Endothelial cell of umbilical vein (primary cell): ENCODE measurements at regions not wholly inside any gene's neighbourhood (a gene's known extent, or its start where the extent isn't known, plus 50 kb on each side); places are given as distances from the start of the nearest gene placed in this dataset.

Experiments used
- BruUV-seq: library from RNA; stranded (reverse); fragments of 400-500 nt; replicated peaks from 2 replicates; lab custom pipeline; 2021; lab: Mats Ljungman, UMichigan
- CTCF ChIA-PET: fragments of 300-600, 350-600 bp; sonication (Branson Sonifier 250); formaldehyde crosslinking; loops from one replicate; lab custom pipeline; 2021; ENCODE audit warnings: antibody characterized with exemption, inconsistent platforms; lab: Charles Lee
- POLR2A ChIA-PET: fragments of 300-600, 350-600 bp; sonication (Branson Sonifier 250); formaldehyde crosslinking; loops from one replicate; lab custom pipeline; 2021; ENCODE audit warnings: antibody characterized with exemption, inconsistent platforms; lab: Charles Lee
- DNase-seq: peaks from one replicate; pipeline ENCODE4 v3.0.0-alpha.2; 2011; ENCODE audit warnings: low read depth, low spot score
- FAIRE-seq: peaks from 2 replicates; lab custom pipeline; 2011; peaks lifted over from hg19 to GRCh38; lab: Jason Lieb, UNC
- H2AFZ ChIP-seq: 2 replicates; pipeline ENCODE4 v1.6.0; 2012; ENCODE audit warnings: low read depth, low read length, control low read depth, inconsistent platforms
- H3K27ac ChIP-seq: 2 replicates; pipeline ENCODE4 v1.5.1; 2011; ENCODE audit warnings: low read depth, mild to moderate bottlenecking, control low read depth, low read length, moderate library complexity; ENCODE audit not compliant: insufficient read depth
- H3K27me3 ChIP-seq, 2 experiments: 2 replicates each; pipeline versions ENCODE4 v1.6.0 to v1.6.1; 2011; ENCODE audit warnings: low read length in 2 of 2, mixed read lengths in 1 of 2; ENCODE audit not compliant: control insufficient read depth in 2 of 2, insufficient read depth in 2 of 2
- H3K36me3 ChIP-seq, 2 experiments: 2 replicates in 1 of 2; 3 replicates in 1 of 2; pipeline ENCODE4 v1.5.1; 2011; ENCODE audit warnings: low read length in 2 of 2, mild to moderate bottlenecking in 1 of 2, moderate library complexity in 1 of 2; ENCODE audit not compliant: control insufficient read depth in 2 of 2, insufficient read depth in 2 of 2; ENCODE audit errors: extremely low read depth in 1 of 2
- H3K4me1 ChIP-seq: 3 replicates; pipeline ENCODE4 v1.5.1; 2011; ENCODE audit warnings: mild to moderate bottlenecking, low read length; ENCODE audit not compliant: control insufficient read depth, insufficient read depth; ENCODE audit errors: extremely low read depth
- H3K4me2 ChIP-seq: 2 replicates; pipeline ENCODE4 v1.6.1; 2011; ENCODE audit warnings: low read length, control low read depth, mixed read lengths; ENCODE audit not compliant: insufficient read depth
- H3K4me3 ChIP-seq, 3 experiments: fragments of 200-600 bp in 1 of 3; sonication (generic), shearing (Covaris generic) in 1 of 3; replicated peaks in 1 of 3; 2 replicates each; pipeline ENCODE4 v1.5.1; 2011 to 2016; ENCODE audit warnings: control low read depth in 3 of 3, low read length in 3 of 3, mild to moderate bottlenecking in 2 of 3, inconsistent platforms in 1 of 3, low read depth in 1 of 3, moderate library complexity in 1 of 3; ENCODE audit not compliant: insufficient read depth in 1 of 3
- H3K79me2 ChIP-seq: 2 replicates; pipeline ENCODE4 v1.6.0; 2012; ENCODE audit warnings: low read length, inconsistent platforms; ENCODE audit not compliant: control insufficient read depth, insufficient read depth
- H3K9ac ChIP-seq: replicated peaks from 2 replicates; pipeline ENCODE3; 2011; ENCODE audit warnings: low read length, control low read depth; ENCODE audit not compliant: insufficient read depth; ENCODE audit errors: extremely low read depth
- H3K9me1 ChIP-seq: replicated peaks from 3 replicates; pipeline ENCODE4 v1.6.0; 2011; ENCODE audit warnings: mild to moderate bottlenecking, low read length; ENCODE audit not compliant: control insufficient read depth, insufficient read depth; ENCODE audit errors: extremely low read depth
- H3K9me3 ChIP-seq: replicated peaks from 2 replicates; pipeline ENCODE4 v1.5.1; 2012; ENCODE audit warnings: low read length, inconsistent platforms; ENCODE audit not compliant: control insufficient read depth, insufficient read depth
- H4K20me1 ChIP-seq: replicated peaks from 2 replicates; pipeline ENCODE3; 2011; ENCODE audit warnings: mild to moderate bottlenecking, low read length; ENCODE audit not compliant: control insufficient read depth, insufficient read depth; ENCODE audit errors: extremely low read depth
- JUN ChIP-seq: IDR thresholded peaks from 2 replicates; pipeline ENCODE4 v1.6.1; 2011; ENCODE audit warnings: borderline replicate concordance, low read depth; ENCODE audit not compliant: insufficient read length, insufficient read depth
- POLR2AphosphoS5 ChIP-seq: IDR thresholded peaks from 2 replicates; pipeline ENCODE4 v1.6.1; 2012; ENCODE audit warnings: low read depth, mild to moderate bottlenecking, control low read depth, low read length, moderate library complexity; ENCODE audit not compliant: insufficient read depth
- dilution Hi-C: fragments of 300-500 bp; cut with MboI; formaldehyde crosslinking; loops from one replicate; pipeline ENCODE4 v1.15.0; 2019; ENCODE audit warnings: low sequenced_read_pairs; ENCODE audit not compliant: extremely low pct_ligation_motif_present
- intact Hi-C: fragments of 100-400 bp; cut with micrococcal nuclease; formaldehyde crosslinking; loops from one replicate; pipeline ENCODE4 v1.10.0; 2022
- TF ChIP-seq, protein P1 (sequence below), 2 donors: IDR thresholded peaks; 1 replicate in 1 of 2; 2 replicates in 1 of 2; pipeline ENCODE4 v1.5.1; 2011; ENCODE audit warnings: low read length in 2 of 2, mild to moderate bottlenecking in 2 of 2, moderate library complexity in 2 of 2, control low read depth in 1 of 2, inconsistent platforms in 1 of 2, low read depth in 1 of 2; ENCODE audit not compliant: insufficient read depth in 1 of 2; ENCODE audit errors: extremely low read depth in 1 of 2

DNA sequence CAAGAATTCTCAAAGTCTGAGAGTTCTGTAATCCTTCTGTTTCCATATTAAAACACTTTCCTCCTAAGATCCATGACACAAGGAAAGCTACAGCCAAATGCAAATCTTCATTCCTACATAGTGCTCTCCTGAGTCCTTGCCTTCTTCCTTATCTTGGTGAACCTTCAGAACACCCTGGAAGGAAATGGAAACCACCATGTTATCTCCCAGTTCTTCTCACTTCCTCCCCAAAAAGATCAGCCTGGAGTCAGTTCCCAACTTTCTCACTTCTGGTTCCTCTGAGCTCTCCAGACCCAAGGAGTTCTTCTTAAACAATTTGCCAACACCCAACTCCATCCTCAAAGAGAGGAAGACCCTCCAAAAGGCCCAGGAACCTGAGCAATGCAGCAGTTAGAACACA is 193.3 kb upstream of the CCN2 start:
- H3K9ac ChIP-seq = no peak overlapping the region
- H4K20me1 ChIP-seq = no peaks in the 10 kb centered on the region
- H2AFZ ChIP-seq = no peak overlapping the region
- BruUV-seq = no TSS peak
- no peak for FAIRE-seq
- dilution Hi-C loops (no loop called here), intact Hi-C loops (no loop called here)
- no peaks in the 10 kb centered on the region for H3K9me3 ChIP-seq
- H3K4me3 ChIP-seq = no peak overlapping the region
- no peak overlapping the region for H3K4me2 ChIP-seq
- peaks cover 11 to 12% of the 10 kb centered on the region in 2 experiments for H3K36me3 ChIP-seq
- no peak for DNase-seq
- ChIA-PET CTCF (interaction anchor here (1.4 kb wide), 1 partner anchor 11 kb away, joined by 5 read pairs; no protein-coding TSS in a partner anchor), POLR2A (no interaction called here)
- no peaks in the 10 kb centered on the region for H3K27me3 ChIP-seq
- H3K9me1 ChIP-seq = no peaks in the 10 kb centered on the region
- peaks cover 19% of the 10 kb centered on the region for H3K4me1 ChIP-seq
- peak; percentile 15 for TF ChIP-seq POLR2AphosphoS5
- TF ChIP-seq, protein P1, sequence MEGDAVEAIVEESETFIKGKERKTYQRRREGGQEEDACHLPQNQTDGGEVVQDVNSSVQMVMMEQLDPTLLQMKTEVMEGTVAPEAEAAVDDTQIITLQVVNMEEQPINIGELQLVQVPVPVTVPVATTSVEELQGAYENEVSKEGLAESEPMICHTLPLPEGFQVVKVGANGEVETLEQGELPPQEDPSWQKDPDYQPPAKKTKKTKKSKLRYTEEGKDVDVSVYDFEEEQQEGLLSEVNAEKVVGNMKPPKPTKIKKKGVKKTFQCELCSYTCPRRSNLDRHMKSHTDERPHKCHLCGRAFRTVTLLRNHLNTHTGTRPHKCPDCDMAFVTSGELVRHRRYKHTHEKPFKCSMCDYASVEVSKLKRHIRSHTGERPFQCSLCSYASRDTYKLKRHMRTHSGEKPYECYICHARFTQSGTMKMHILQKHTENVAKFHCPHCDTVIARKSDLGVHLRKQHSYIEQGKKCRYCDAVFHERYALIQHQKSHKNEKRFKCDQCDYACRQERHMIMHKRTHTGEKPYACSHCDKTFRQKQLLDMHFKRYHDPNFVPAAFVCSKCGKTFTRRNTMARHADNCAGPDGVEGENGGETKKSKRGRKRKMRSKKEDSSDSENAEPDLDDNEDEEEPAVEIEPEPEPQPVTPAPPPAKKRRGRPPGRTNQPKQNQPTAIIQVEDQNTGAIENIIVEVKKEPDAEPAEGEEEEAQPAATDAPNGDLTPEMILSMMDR (IDR thresholded peaks at IDR 0.05; ENCODE audit: extremely low read depth in 1 of 2, insufficient read depth in 1 of 2, low read depth in 1 of 2, low read length in 2 of 2) = no peak
- no peak for TF ChIP-seq JUN
- peaks cover 62% of the 10 kb centered on the region for H3K79me2 ChIP-seq
- H3K27ac ChIP-seq = no peak overlapping the region

- Histone ChIP-seq H3K9me3 (no peaks in the 10 kb centered on the region), H2AFZ (no peak overlapping the region), H3K4me1 (peaks cover 20% of the 10 kb centered on the region), H3K36me3 (peaks cover 11 to 12% of the 10 kb centered on the region in 2 experiments), H3K9ac (no peak overlapping the region), H3K9me1 (no peaks in the 10 kb centered on the region), H4K20me1 (no peaks in the 10 kb centered on the region), H3K27me3 (no peaks in the 10 kb centered on the region), H3K4me2 (no peak overlapping the region), H3K79me2 (peaks cover 74% of the 10 kb centered on the region), H3K27ac (no peak overlapping the region), H3K4me3 (no peak overlapping the region)
- FAIRE-seq (no peak), DNase-seq (no peak)
- dilution Hi-C loops (no loop called here), intact Hi-C loops (no loop called here)
- ChIA-PET CTCF (interaction anchor here (0.7 to 1.4 kb wide), 3 partner anchors 74 to 183 kb away, joined by 3 read pairs; no protein-coding TSS in a partner anchor), POLR2A (interaction anchor here (1.6 kb wide), 1 partner anchor 192 kb away, joined by 5 read pairs; the partner anchor contains the start of gene CCN2)
- TF ChIP-seq, protein P1 (IDR thresholded peaks at IDR 0.05; ENCODE audit: extremely low read depth in 1 of 2, insufficient read depth in 1 of 2, low read depth in 1 of 2, low read length in 2 of 2) = no peak
- TF ChIP-seq JUN = no peak
- BruUV-seq = no TSS peak
Measured at GRCh38 chr6:132143258-132143657, 192.1 kb upstream of the CCN2 start.
